Uterus (tissue), 3 donors: ENCODE measurements at regions not wholly inside any gene's neighbourhood (a gene's known extent, or its start where the extent isn't known, plus 50 kb on each side); places are given as distances from the start of the nearest gene placed in this dataset.

Experiments
- DNase-seq, 2 donors: peaks; one replicate each; pipeline ENCODE4 v3.0.0-alpha.2; 2019 to 2020
- H3K27ac ChIP-seq, 2 donors: fragments of 200-600 bp; sonication (generic); 1 replicate in 1 of 2; 2 replicates in 1 of 2; pipeline ENCODE4 v1.5.1; 2016 to 2018
- H3K27me3 ChIP-seq, 2 donors: fragments of 200-600 bp; sonication (generic); one replicate each; pipeline ENCODE4 v1.5.1; 2018 to 2019; ENCODE audit warnings: control low read depth in 1 of 2
- H3K36me3 ChIP-seq, 2 donors: fragments of 200-600 bp; sonication (generic); one replicate each; pipeline ENCODE4 v1.5.1; 2019; ENCODE audit warnings: control low read depth in 1 of 2
- H3K4me1 ChIP-seq, 2 donors: fragments of 200-600 bp; sonication (generic); one replicate each; pipeline ENCODE4 v1.5.1; 2018 to 2019; ENCODE audit warnings: control low read depth in 1 of 2
- H3K4me3 ChIP-seq, 2 donors: fragments of 200-600 bp; sonication (generic); 1 replicate in 1 of 2; 2 replicates in 1 of 2; pipeline ENCODE4 v1.5.1; 2018 to 2019; ENCODE audit warnings: mild to moderate bottlenecking in 1 of 2
- H3K9me3 ChIP-seq, 2 donors: fragments of 200-600 bp; sonication (generic); one replicate each; pipeline ENCODE4 v1.5.1; 2019; ENCODE audit warnings: control low read depth in 1 of 2
- POLR2A ChIP-seq, 2 donors: fragments of 450-650 bp; IDR thresholded peaks; one replicate each; pipeline ENCODE4 v1.6.1; 2016; ENCODE audit warnings: antibody characterized with exemption in 2 of 2, mild to moderate bottlenecking in 1 of 2, moderate library complexity in 1 of 2
- intact Hi-C: fragments of 100-400 bp; cut with DNase I; formaldehyde crosslinking; loops from one replicate; pipeline ENCODE4 v1.15.1; 2023; ENCODE audit warnings: low total_unique reads
- TF ChIP-seq, protein P1 (sequence below), 4 experiments: fragments of 200-600 bp in 2 of 4; fragments of 450-650 bp in 2 of 4; sonication (generic) in 2 of 4; IDR thresholded peaks; one replicate each; pipeline ENCODE4 v1.5.1; 2016 to 2019; ENCODE audit warnings: antibody characterized with exemption in 4 of 4, mild to moderate bottlenecking in 2 of 4, moderate library complexity in 1 of 4
- donor health status: DM: yes; HTN: yes; CAD: no.

DNA sequence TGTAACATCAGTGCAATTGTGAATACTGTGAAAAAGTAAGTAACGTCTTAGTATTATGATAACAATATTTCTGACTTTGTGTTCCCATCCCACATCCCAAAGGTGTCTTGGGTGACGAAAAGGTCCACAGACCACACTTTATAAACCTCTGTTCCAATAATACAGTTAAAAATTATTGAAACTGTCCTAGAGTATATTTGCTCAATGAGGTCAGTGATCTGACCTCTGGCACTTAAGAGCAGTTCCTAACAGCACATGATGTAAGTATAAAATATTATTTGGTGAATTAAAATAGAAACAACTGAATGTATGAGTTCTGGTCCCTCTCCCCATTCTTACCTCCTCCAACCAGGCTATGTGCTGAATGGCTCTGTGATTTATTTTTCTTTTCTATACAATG lies 566.4 kb upstream of the MMS22L start:
- no peaks in the 10 kb centered on the region for H3K4me1 ChIP-seq
- TF ChIP-seq, protein P1, sequence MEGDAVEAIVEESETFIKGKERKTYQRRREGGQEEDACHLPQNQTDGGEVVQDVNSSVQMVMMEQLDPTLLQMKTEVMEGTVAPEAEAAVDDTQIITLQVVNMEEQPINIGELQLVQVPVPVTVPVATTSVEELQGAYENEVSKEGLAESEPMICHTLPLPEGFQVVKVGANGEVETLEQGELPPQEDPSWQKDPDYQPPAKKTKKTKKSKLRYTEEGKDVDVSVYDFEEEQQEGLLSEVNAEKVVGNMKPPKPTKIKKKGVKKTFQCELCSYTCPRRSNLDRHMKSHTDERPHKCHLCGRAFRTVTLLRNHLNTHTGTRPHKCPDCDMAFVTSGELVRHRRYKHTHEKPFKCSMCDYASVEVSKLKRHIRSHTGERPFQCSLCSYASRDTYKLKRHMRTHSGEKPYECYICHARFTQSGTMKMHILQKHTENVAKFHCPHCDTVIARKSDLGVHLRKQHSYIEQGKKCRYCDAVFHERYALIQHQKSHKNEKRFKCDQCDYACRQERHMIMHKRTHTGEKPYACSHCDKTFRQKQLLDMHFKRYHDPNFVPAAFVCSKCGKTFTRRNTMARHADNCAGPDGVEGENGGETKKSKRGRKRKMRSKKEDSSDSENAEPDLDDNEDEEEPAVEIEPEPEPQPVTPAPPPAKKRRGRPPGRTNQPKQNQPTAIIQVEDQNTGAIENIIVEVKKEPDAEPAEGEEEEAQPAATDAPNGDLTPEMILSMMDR (IDR thresholded peaks at IDR 0.05): no peak
- no peak for TF ChIP-seq POLR2A (IDR thresholded peaks at IDR 0.05)
- DNase-seq: no peak
- no peaks in the 10 kb centered on the region for H3K9me3 ChIP-seq
- intact Hi-C loops: no loop called here
- no peak overlapping the region for H3K27ac ChIP-seq
- H3K4me3 ChIP-seq: no peak overlapping the region
- H3K36me3 ChIP-seq: no peaks in the 10 kb centered on the region
- no peaks in the 10 kb centered on the region for H3K27me3 ChIP-seq

DNA sequence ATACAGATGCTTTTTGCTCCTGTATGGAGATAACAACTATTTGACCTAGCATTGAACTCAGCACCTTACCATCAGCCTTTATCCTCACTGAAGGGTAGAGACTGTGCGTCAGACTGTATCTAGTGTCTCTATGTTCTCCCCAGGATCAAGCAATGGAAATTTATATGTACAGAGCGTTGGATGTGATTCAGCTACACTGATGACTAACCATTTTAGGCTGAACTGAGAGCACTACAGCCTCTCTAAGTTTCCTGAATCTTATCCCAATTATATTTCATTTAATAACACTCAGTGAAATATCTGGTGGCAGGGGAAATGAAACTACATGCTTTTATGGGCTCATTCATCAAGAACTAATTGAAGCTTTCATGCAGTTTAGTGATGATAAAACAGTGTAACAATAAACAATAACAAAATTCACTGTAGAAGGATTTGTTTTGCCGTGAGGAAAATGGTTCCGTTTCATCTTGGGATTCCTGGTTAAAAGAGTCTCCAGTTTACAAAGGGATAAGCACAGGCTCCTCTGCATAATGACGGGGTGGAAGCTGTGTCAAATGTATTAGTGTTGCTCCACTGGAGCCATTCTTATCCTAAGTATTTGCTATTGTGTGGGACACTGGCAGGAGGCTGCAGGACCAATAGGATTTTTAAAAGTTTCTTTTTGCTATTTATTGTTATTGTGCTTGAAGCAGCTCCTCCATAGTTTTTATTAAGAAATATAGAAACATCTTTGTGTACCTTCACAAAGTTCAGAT lies 567.6 kb upstream of the MMS22L start:
- Histone ChIP-seq H3K4me3 (no peak overlapping the region), H3K27me3 (no peaks in the 10 kb centered on the region), H3K27ac (no peak overlapping the region), H3K4me1 (no peaks in the 10 kb centered on the region), H3K9me3 (no peaks in the 10 kb centered on the region), H3K36me3 (no peaks in the 10 kb centered on the region)
- no peak for DNase-seq
- intact Hi-C loops: no loop called here
- TF ChIP-seq POLR2A (IDR thresholded peaks at IDR 0.05): no peak
- TF ChIP-seq, protein P1 (IDR thresholded peaks at IDR 0.05): no peak

DNA sequence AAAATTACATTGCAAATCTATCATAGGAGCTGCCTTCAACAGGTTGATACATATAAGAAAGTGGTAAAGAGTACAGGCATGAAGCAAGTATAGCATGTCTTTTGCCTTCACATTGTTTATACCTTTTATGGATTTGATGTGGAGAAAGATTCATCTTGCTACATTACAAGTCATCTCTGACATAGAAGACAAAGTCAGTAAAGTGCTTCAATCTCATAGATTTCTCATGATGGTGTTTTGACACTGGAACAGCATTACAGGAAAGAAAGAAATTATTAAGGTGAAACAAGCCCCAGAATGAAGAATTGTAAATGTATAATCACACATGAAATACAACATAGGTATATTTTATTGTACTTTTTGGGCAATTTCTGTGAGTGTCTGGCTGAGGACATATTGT lies 580.7 kb upstream of the MMS22L start:
- Histone ChIP-seq H3K27ac (no peak overlapping the region), H3K27me3 (no peaks in the 10 kb centered on the region), H3K36me3 (no peaks in the 10 kb centered on the region), H3K4me1 (no peaks in the 10 kb centered on the region), H3K9me3 (no peaks in the 10 kb centered on the region), H3K4me3 (no peak overlapping the region)
- DNase-seq: no peak
- TF ChIP-seq, protein P1 (IDR thresholded peaks at IDR 0.05): no peak
- no peak for TF ChIP-seq POLR2A (IDR thresholded peaks at IDR 0.05)
- intact Hi-C loops: no loop called here

DNA sequence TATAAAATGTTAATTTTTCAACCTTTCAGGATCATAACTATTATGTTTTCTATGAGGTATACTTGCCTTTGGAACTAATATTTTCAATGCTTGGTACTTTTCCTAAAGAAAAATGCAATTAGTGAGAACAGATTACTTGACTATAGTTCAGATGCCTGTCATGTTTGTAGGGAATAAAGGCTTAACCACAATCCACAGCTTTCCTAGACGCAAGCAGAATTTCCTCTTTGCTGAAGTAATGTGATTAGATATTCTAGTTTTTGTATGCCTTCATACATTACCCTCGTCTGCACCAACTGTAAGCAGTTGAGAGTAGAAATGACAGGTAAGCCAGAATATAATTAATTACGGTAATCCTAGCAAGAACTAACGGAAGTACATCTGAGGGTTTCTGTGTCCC lies 581.4 kb upstream of the MMS22L start:
- H3K9me3 ChIP-seq: no peaks in the 10 kb centered on the region
- TF ChIP-seq, protein P1 (IDR thresholded peaks at IDR 0.05): no peak
- no peak for TF ChIP-seq POLR2A (IDR thresholded peaks at IDR 0.05)
- no peaks in the 10 kb centered on the region for H3K4me1 ChIP-seq
- H3K27ac ChIP-seq: no peak overlapping the region
- no peaks in the 10 kb centered on the region for H3K36me3 ChIP-seq
- H3K27me3 ChIP-seq: no peaks in the 10 kb centered on the region
- no peak for DNase-seq
- H3K4me3 ChIP-seq: no peak overlapping the region
- intact Hi-C loops: no loop called here

DNA sequence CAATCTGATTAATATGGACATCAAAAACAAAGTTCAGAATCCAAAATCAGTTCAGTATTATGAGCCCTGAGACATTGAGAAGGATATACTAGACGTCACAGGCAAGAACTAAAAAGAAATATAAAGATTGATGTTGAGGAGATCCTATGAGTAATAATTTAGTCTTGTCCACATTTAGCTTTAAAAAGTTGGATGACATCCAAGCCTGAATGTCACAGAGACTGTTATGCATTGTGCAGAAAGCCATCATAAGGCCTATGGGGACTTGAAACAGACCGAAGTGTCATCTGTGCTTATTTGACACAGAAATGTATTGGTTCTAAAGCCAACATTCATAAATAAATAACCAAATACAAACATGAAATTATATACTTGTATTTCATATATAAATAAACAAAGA lies 581.8 kb upstream of the MMS22L start:
- no peak for DNase-seq
- H3K4me3 ChIP-seq: no peak overlapping the region
- no peaks in the 10 kb centered on the region for H3K27me3 ChIP-seq
- no peaks in the 10 kb centered on the region for H3K4me1 ChIP-seq
- no peaks in the 10 kb centered on the region for H3K9me3 ChIP-seq
- no peak for TF ChIP-seq POLR2A (IDR thresholded peaks at IDR 0.05)
- TF ChIP-seq, protein P1 (IDR thresholded peaks at IDR 0.05): no peak
- intact Hi-C loops: no loop called here
- no peak overlapping the region for H3K27ac ChIP-seq
- no peaks in the 10 kb centered on the region for H3K36me3 ChIP-seq
